H9 (cell line): ENCODE measurements at regions not wholly inside any gene's neighbourhood (a gene's known extent, or its start where the extent isn't known, plus 50 kb on each side); places are given as distances from the start of the nearest gene placed in this dataset.

Experiments
- DNase-seq: peaks from one replicate; pipeline ENCODE4 v3.0.0-alpha.2; 2017
- H2AFZ ChIP-seq: one replicate; pipeline ENCODE4 v1.6.1; 2013; ENCODE audit warnings: mild to moderate bottlenecking, low read length, control low read depth, moderate library complexity
- H2AK5ac ChIP-seq: 2 replicates; pipeline ENCODE4 v1.6.1; 2013; ENCODE audit warnings: low read length, control low read depth, mixed read lengths; ENCODE audit not compliant: insufficient read length
- H2BK120ac ChIP-seq: one replicate; pipeline ENCODE4 v1.6.1; 2013; ENCODE audit warnings: low read depth, mild to moderate bottlenecking, low read length, control low read depth, inconsistent platforms; ENCODE audit not compliant: poor library complexity, severe bottlenecking
- H2BK12ac ChIP-seq: 2 replicates; pipeline ENCODE4 v1.6.1; 2013; ENCODE audit warnings: low read length, control low read depth, mixed read lengths, low read depth; ENCODE audit not compliant: insufficient read length
- H2BK15ac ChIP-seq: 2 replicates; pipeline ENCODE4 v1.6.1; 2013; ENCODE audit warnings: low read depth, low read length, control low read depth
- H2BK20ac ChIP-seq: one replicate; pipeline ENCODE4 v1.6.1; 2013; ENCODE audit warnings: low read depth, mild to moderate bottlenecking, low read length, control low read depth, inconsistent platforms; ENCODE audit not compliant: poor library complexity, severe bottlenecking
- H2BK5ac ChIP-seq: 2 replicates; pipeline ENCODE4 v1.6.1; 2013; ENCODE audit warnings: low read length, control low read depth, mixed read lengths; ENCODE audit not compliant: insufficient read length
- H3K14ac ChIP-seq: 2 replicates; pipeline ENCODE4 v1.6.1; 2013; ENCODE audit warnings: low read length, control low read depth; ENCODE audit not compliant: insufficient read depth
- H3K18ac ChIP-seq: 2 replicates; pipeline ENCODE4 v1.6.1; 2013; ENCODE audit warnings: low read depth, mild to moderate bottlenecking, mixed read lengths, low read length, control low read depth; ENCODE audit not compliant: insufficient read length
- H3K23ac ChIP-seq: 2 replicates; pipeline ENCODE4 v1.6.1; 2013; ENCODE audit warnings: low read length, control low read depth, mixed read lengths, low read depth; ENCODE audit not compliant: insufficient read length
- H3K23me2 ChIP-seq: 2 replicates; pipeline ENCODE4 v1.6.1; 2013; ENCODE audit warnings: low read depth, mild to moderate bottlenecking, mixed read lengths, low read length, control low read depth; ENCODE audit not compliant: insufficient read length, poor library complexity, severe bottlenecking
- H3K27ac ChIP-seq: 2 replicates; pipeline ENCODE4 v1.5.1; 2013; ENCODE audit warnings: low read length, control low read depth, mixed read lengths, low read depth; ENCODE audit not compliant: insufficient read length
- H3K27me3 ChIP-seq: 2 replicates; pipeline ENCODE4 v1.6.1; 2013; ENCODE audit warnings: low read length, control low read depth, inconsistent platforms; ENCODE audit not compliant: insufficient read depth
- H3K4ac ChIP-seq: 2 replicates; pipeline ENCODE4 v1.6.1; 2013; ENCODE audit warnings: low read depth, mild to moderate bottlenecking, control low read depth, inconsistent platforms, low read length, moderate library complexity
- H3K4me1 ChIP-seq: 2 replicates; pipeline ENCODE4 v1.6.1; 2013; ENCODE audit warnings: low read length, control low read depth, inconsistent platforms; ENCODE audit not compliant: insufficient read depth
- H3K4me2 ChIP-seq: 2 replicates; pipeline ENCODE4 v1.6.1; 2013; ENCODE audit warnings: low read length, control low read depth, mixed read lengths; ENCODE audit not compliant: insufficient read length, insufficient read depth
- H3K56ac ChIP-seq: 2 replicates; pipeline ENCODE4 v1.6.1; 2013; ENCODE audit warnings: low read depth, mild to moderate bottlenecking, mixed read lengths, low read length, control low read depth; ENCODE audit not compliant: insufficient read length
- H3K79me1 ChIP-seq: 2 replicates; pipeline ENCODE4 v1.6.1; 2013; ENCODE audit warnings: low read depth, mild to moderate bottlenecking, moderate library complexity, low read length, control low read depth, inconsistent platforms; ENCODE audit not compliant: insufficient read depth, poor library complexity, severe bottlenecking
- H3K79me2 ChIP-seq: 2 replicates; pipeline ENCODE4 v1.6.1; 2013; ENCODE audit warnings: low read length, control low read depth, inconsistent platforms; ENCODE audit not compliant: insufficient read depth
- H3K9ac ChIP-seq: 2 replicates; pipeline ENCODE4 v1.6.1; 2013; ENCODE audit warnings: low read length, control low read depth, mixed read lengths; ENCODE audit not compliant: insufficient read length; ENCODE audit errors: extremely low read depth
- H3K9me3 ChIP-seq: one replicate; pipeline ENCODE4 v1.6.1; 2013; ENCODE audit warnings: low read depth, low read length, inconsistent platforms; ENCODE audit not compliant: control insufficient read depth
- H3T11ph ChIP-seq: one replicate; pipeline ENCODE4 v1.6.1; 2013; ENCODE audit warnings: mild to moderate bottlenecking, low read length, control low read depth, inconsistent platforms
- H4K20me1 ChIP-seq: one replicate; pipeline ENCODE4 v1.6.1; 2013; ENCODE audit not compliant: control insufficient read depth, insufficient read length, insufficient read depth
- H4K5ac ChIP-seq: 2 replicates; pipeline ENCODE4 v1.6.1; 2013; ENCODE audit warnings: low read depth, mild to moderate bottlenecking, mixed read lengths, low read length, control low read depth; ENCODE audit not compliant: insufficient read length
- H4K8ac ChIP-seq: replicated peaks from 2 replicates; pipeline ENCODE4 v1.6.1; 2013; ENCODE audit warnings: low read length, control low read depth, mixed read lengths, low read depth; ENCODE audit not compliant: insufficient read length
- H4K91ac ChIP-seq: 2 replicates; pipeline ENCODE4 v1.6.1; 2013; ENCODE audit warnings: low read depth, mild to moderate bottlenecking, moderate library complexity, mixed read lengths, low read length, control low read depth; ENCODE audit not compliant: insufficient read length
- H3K27ac Mint-ChIP-seq, 3 experiments: 2 replicates in 2 of 3; 3 replicates in 1 of 3; pipeline ENCODE4 v1.8.0; 2020 to 2021; ENCODE audit warnings: mixed read lengths in 3 of 3, mild to moderate bottlenecking in 1 of 3, moderate library complexity in 1 of 3
- H3K27me3 Mint-ChIP-seq: 2 replicates; pipeline ENCODE4 v1.8.0; 2021; ENCODE audit warnings: low read depth, mild to moderate bottlenecking, moderate library complexity, mixed read lengths
- H3K36me3 Mint-ChIP-seq, 3 experiments: 2 replicates in 2 of 3; 3 replicates in 1 of 3; pipeline ENCODE4 v1.8.0; 2020 to 2021; ENCODE audit warnings: low read depth in 3 of 3, mixed read lengths in 3 of 3; ENCODE audit not compliant: insufficient read depth in 1 of 3
- H3K4me1 Mint-ChIP-seq, 2 experiments: 2 replicates each; pipeline ENCODE4 v1.8.0; 2020; ENCODE audit warnings: mixed read lengths in 2 of 2
- H3K4me3 Mint-ChIP-seq, 2 experiments: 2 replicates in 1 of 2; 3 replicates in 1 of 2; pipeline ENCODE4 v1.8.0; 2020 to 2021; ENCODE audit warnings: mild to moderate bottlenecking in 2 of 2, mixed read lengths in 2 of 2, moderate library complexity in 1 of 2
- H3K9me3 Mint-ChIP-seq, 2 experiments: 2 replicates in 1 of 2; 3 replicates in 1 of 2; pipeline ENCODE4 v1.8.0; 2020; ENCODE audit warnings: mild to moderate bottlenecking in 2 of 2, mixed read lengths in 2 of 2, moderate library complexity in 1 of 2
- CTCF ChIP-seq: fragments of 200-600 bp; sonication (generic); conservative IDR thresholded peaks from 3 replicates; pipeline ENCODE4 v1.8.0; 2021; ENCODE audit warnings: antibody characterized with exemption, mild to moderate bottlenecking
- WGBS: extraction: QIAGEN DNeasy Blood & Tissue Kit; methylation state at CpG from one replicate; pipeline ENCODE4 v1.1.7; 2013; ENCODE audit warnings: missing lambda C conversion rate, low lambda C conversion rate, mixed read lengths; ENCODE audit not compliant: insufficient read length; ENCODE audit errors: extremely low coverage; 5-methylcytosine and 5-hydroxymethylcytosine counted together

- no peak overlapping the region for H3K23ac ChIP-seq
- H2AFZ ChIP-seq, result no peak overlapping the region
- no peaks in the 10 kb centered on the region for H3K27me3 ChIP-seq
- no peak overlapping the region for H3K4me3 Mint-ChIP-seq
- H3K23me2 ChIP-seq, result no peaks in the 10 kb centered on the region
- no peak for DNase-seq
- H2BK120ac ChIP-seq, result no peak overlapping the region
- no peaks in the 10 kb centered on the region for H3K79me2 ChIP-seq
- H3K79me1 ChIP-seq, result no peaks in the 10 kb centered on the region
- no peak overlapping the region for H3T11ph ChIP-seq
- no peak overlapping the region for H2BK15ac ChIP-seq
- no peak overlapping the region for H3K4me2 ChIP-seq
- no peak for TF ChIP-seq CTCF
- no peak overlapping the region for H3K56ac ChIP-seq
- H2AK5ac ChIP-seq, result no peak overlapping the region
- no peaks in the 10 kb centered on the region for H3K4me1 ChIP-seq
- H4K91ac ChIP-seq, result no peak overlapping the region
- H3K9ac ChIP-seq, result no peak overlapping the region
- no peaks in the 10 kb centered on the region for H3K36me3 Mint-ChIP-seq
- no peak overlapping the region for H3K14ac ChIP-seq
- H4K8ac ChIP-seq, result no peak overlapping the region
- no peak overlapping the region for H3K27ac ChIP-seq
- H3K9me3 ChIP-seq, result no peaks in the 10 kb centered on the region
- no peak overlapping the region for H3K4ac ChIP-seq
- no peak overlapping the region for H2BK20ac ChIP-seq
- H4K5ac ChIP-seq, result no peak overlapping the region
- H3K4me1 Mint-ChIP-seq, result peaks cover 10% of the 10 kb centered on the region in 2 experiments
- H3K27ac Mint-ChIP-seq, result no peak overlapping the region
- no peaks in the 10 kb centered on the region for H4K20me1 ChIP-seq
- no CpG with 5 or more reads among the region's 2 CpGs for WGBS
- no peak overlapping the region for H3K18ac ChIP-seq
- no peak overlapping the region for H2BK12ac ChIP-seq
- H3K9me3 Mint-ChIP-seq, result no peaks in the 10 kb centered on the region
- peaks cover 15% of the 10 kb centered on the region for H3K27me3 Mint-ChIP-seq
- H2BK5ac ChIP-seq, result no peak overlapping the region
These were observed 199.5 kb downstream of the TLE3 start for GRCh38 chr15:69898243-69898642.
